D341Med (cell line): ENCODE measurements at regions not wholly inside any gene's neighbourhood (a gene's known extent, or its start where the extent isn't known, plus 50 kb on each side); places are given as distances from the start of the nearest gene placed in this dataset.

Source experiments
- DNase-seq: peaks from one replicate; pipeline ENCODE4 v3.0.0; 2012; ENCODE audit warnings: low spot score

DNA sequence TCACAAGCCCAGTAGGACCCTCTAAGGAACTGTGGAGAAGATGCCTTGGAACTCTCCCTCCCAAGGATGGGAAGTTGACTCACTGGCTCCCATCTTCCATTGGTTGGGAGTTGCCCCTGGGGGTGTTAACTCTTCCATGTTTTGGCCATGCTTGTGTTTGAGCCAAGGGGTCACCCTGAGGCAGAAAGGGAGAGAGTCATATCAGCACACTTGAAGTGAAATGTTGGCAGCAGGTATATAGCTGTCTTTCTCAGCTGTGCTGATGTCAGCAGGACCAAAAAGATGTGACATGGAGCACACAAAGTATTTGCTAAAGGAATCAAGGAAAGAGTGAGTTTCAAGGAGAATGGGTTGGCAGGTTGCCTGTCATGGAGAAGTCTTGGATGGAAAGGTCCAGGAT is 359.4 kb downstream of the RPS24 start:
- DNase-seq: no peak

DNA sequence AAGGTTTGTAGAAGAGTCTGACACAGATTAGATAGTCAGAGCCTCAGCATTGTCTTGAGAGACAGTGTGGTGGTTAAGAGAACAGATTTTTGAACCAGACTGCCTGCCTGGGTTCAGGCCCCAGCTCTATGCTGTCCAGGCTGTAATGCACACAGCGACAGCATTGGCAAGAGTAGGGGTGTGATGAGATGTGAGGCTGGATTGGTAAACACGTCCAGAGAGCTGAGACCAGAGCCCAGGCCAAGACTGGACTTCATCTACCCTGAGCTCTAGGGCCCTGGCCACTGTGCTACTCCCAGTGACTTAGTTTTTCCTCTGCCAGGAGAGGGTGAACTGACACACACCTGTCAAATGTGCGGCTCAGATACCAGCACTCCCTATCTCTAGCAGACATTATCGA is 360.4 kb downstream of the RPS24 start:
- DNase-seq: no peak

DNA sequence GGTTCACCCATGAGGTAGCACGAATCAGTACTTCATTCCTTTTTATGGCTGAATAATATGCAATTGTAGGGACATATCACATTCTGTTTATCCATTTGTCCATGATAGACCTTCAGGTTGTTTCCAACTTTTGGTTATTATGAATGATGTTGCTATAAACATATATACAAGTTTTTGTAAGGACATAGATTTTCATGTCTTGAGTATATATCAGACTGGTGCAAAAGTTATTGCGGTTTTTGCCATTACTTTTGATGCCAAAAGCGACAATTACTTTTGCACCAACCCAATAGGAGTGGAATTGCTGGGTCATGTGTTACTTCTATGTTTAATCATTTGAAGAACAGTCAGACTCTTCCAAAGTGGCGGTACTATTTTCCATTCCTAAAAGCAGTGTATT is 361.5 kb downstream of the RPS24 start:
- DNase-seq: no peak

DNA sequence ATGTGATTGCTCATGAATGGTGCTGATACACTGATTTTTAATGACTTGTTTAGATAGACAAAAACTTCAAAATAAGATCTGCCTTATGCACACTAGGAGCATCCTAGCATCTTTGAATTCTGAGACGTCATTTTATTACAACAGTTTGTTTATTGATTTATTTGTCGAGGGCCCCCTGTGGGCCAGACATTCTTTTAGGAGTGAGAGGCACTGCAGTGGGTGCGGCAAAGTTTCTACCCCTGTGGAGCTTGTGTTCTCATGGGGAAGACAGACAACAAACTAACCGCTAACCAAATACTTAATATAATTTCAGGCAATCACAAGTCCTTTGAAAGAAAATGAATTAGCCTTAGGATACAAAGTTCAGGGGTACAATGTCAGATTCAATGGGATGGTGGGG is 363.1 kb downstream of the RPS24 start:
- DNase-seq: no peak

DNA sequence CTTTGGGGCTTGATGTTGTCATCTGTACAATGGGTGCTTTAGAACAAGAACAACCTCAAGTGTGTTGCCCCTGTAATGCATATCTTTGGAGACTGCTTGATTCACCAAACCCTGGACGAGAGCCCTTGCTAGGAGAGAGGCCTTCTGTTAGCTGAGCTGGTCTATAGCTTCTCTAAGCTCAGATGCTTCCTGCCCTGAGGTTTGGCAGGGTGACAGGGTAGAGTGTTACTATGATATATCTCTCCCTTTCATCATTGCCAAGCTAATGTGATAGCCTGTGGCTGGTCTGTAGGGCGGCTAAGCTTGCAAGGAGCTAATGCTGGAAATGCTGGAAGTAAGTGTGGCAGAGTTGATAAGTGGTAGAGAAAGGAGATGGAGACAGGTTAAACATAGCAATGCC is 364.1 kb downstream of the RPS24 start:
- DNase-seq: no peak

DNA sequence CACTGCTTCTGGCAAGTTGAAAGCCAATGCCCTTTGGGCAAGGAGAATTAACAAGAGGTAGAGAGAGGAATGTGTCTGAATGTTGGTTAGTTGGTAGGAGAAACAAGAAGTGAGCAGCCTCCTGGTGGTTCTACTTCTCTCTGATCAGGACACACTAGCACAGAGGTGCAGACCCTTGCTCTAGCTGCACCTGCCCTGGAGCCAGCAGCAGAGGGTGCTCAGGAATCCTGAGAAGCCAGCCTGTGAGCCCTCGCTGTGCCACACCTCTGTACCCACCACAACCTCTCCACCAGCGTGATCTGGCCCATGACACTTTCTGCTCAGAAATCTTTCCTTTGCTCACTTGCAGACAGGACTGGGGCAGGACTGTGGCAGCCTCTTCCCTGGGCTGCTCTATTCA is 364.7 kb downstream of the RPS24 start:
- no peak for DNase-seq

GRCh38 chr10:78401624-78402367 is 368.1 kb downstream of the RPS24 start:
- no peak for DNase-seq

GRCh38 chr10:78402591-78402990 is 368.9 kb downstream of the RPS24 start:
- no peak for DNase-seq

GRCh38 chr10:78403781-78404180 is 370.1 kb downstream of the RPS24 start:
- DNase-seq: no peak

GRCh38 chr10:78404296-78404695 is 370.6 kb downstream of the RPS24 start:
- DNase-seq: no peak

- no peak for DNase-seq
These were observed 371.6 kb downstream of the RPS24 start for GRCh38 chr10:78405231-78405630.

DNA sequence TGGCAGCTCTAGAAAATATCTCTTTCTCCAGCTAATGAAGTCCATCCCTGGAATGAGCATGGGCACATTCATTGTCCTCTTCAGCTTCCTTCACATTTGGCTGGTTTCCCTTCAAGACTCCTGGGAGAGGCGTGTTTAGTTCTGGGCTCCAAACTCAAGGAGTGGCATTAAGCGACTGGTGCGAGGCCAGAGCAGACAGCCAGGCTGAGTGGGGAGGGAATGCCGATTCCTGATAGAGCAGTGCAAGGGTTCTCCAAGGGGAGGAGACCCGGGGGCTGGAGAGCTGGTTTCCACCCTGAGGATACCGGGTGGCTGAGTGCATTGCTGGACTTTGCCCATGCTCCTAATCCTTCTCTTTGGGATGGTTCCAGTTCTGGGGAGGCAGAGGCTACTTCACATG is 372.1 kb downstream of the RPS24 start:
- no peak for DNase-seq

- DNase-seq: no peak
These were observed 373.0 kb downstream of the RPS24 start for GRCh38 chr10:78406648-78407008.

DNA sequence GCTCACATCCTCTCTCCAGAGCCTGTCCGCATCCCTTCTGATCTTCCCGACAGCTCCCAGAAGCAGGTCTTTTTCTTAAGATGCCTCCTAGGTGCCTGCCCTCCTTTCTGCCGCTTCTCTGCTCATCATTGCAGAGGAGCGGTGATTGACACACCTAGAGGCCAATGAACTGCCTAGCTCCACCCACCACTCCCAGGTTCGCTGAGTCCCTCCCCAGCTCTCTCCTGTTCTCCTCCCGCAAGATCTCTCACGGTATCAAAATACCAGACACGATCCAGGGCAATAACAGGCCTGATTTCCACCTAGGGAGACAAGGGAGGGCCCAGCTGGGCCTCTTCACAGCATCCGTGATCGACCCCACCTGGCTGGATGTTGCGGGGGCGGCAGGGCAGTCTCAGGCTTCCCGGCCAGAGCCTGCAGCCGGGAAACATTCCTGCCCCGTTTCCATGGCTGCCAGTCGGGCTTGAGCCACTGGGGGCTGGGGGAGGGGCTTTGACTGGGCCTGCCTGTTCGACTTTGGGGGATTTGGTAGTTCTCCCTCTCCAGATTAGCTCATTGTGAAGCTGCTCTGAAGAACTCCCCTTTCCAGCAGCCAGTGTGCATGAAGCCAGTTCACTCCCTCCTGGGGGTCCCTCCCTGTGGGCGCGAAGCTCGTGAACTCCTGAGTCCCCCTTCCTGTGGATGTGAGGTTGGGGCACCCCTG is 373.5 kb downstream of the RPS24 start:
- peak; percentile 55 for DNase-seq

DNA sequence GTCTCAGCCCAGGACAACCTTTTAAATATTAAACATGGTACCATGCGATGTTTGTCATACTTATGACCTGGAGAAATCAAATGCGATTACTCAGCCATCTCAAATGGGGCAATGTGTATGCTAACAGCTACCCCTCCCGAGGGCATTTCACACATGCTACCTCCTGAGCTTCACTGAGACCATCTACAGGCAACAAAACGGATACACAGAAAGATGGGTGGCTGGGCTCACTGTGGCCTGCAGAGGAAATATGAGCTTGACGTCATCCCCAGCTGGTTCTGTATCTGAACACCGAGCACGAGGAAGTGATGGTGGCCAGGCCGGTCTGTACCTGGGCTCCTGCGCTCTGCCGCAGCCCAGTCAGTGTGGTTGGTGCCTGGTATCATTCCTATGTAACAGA is 374.3 kb downstream of the RPS24 start:
- DNase-seq: no peak

- DNase-seq: no peak
These were observed 375.2 kb downstream of the RPS24 start for GRCh38 chr10:78408671-78409472.

DNA sequence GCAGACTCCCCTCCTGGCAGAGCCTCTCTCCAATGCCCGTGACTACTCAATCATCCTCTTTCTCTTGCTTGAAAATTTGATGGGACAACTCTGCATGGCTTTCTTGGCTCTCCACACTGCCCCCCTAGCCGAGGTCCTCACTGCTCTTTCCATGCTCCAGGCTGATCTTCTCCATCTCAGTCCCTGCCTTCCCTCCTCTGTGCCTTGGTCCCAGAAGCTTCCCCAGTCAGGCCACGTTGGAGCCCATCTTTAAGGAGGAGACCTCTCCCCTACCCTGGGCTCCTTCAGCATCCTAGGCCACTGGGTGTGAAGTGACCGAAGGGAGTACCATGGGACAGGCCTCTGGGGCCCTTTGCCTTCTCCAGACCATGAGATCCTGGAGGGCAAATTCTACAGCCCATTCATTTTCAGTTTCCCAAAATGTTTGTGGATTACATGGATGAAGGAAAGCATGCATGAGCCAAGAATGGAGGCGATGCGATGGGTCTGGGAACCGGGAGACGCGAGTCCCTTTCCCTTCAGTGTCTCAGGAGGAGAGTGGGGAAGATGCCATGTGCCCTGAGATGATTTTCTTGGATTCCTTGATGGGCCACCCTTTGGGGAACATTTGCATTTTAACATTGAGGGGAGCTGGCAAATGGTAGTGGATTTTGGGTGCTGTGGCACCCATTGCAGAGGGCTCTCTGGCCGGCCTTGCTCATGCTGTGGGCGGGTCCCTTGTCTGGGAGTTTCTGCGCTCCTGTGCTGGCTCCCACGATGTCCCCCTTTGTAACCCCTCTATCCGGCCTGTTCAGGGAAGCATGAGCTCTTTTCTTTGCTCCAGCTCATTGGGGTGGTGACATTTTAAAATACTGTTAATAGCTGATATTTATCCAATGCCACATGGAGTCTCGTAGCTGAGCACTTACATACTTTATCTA is 376.6 kb downstream of the RPS24 start:
- no peak for DNase-seq

DNA sequence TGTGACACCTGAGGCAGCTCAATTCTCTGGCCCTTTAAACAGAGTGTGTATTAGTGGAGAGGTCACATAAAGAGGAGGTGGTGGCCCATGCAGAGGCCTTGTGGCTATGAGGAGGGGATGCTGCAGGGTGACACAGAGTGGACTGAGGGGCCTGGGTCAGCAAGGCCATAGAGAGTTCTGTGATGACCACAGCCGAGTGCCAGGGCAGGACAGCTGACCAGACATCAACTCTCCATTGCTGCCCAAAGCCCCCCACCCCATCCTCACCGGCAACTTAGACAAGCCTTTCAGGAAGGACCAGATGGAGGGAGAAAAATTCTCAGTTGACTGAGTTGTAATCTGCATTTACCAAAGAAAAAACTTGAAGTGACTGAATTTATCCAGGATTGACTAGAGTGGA is 378.1 kb downstream of the RPS24 start:
- DNase-seq: no peak

DNA sequence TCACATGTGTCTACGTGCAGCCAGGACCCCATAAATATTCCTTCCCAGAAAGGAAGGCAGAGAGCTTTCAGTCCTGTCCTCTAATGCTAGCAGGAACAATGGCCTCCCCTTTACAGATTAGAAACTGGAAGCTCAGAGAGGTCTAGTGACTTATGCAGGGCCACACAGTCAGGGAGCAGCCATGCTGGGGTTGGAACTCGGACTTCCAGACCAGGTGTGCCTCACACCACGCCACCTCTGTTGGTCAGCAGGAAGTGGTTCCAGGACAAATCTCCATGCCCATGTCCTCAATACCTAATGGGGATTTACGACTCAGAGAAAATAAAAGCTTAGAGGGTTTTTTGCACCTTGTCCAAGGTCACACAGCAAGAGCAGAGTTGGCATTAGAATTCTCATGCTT is 378.9 kb downstream of the RPS24 start:
- no peak for DNase-seq

DNA sequence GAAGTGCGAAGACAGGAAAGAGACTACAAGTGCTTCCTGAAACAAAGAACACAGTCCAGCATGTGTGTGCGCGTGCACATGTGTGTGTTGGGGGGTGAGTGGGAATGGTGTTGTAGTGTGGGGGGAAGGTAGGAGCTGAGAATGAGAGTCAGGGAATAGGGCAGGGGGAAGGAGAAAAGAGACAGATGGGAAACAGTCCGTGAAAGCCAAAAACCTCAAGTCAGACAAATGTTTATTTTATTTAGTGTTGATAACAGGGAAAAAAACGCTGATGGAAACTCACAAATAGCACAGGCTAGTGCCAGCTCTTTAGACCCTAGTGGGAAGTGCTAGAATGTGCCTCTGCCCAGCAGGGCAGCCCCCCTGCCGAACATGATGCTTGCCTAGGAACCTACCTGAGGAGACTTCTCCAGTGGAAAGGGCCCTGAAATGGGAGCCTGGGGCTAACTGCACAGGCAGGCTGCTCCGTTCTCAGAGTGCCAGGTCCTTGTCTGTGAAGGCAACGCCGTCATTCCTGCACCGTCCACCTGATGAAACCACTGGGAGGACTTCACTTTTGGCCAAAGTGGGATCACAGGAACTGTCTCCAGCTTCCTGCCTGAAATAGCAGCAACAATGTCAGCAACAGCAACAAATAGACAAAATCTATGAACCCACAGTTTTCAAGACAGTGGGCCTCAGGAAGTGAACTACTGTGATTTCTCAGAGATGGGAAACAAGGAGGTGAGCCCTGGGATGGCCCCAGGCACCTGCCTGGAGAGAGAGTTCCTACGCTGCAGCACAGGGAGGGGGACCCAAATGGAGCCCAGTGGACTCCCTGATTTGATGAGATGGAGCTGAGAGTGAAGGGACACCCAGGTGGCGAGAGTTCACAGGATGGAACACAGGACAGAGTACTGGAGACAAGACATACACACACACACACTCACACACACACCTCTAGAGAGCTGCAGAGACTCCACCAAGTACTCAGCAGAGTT is 379.7 kb downstream of the RPS24 start:
- DNase-seq: no peak

DNA sequence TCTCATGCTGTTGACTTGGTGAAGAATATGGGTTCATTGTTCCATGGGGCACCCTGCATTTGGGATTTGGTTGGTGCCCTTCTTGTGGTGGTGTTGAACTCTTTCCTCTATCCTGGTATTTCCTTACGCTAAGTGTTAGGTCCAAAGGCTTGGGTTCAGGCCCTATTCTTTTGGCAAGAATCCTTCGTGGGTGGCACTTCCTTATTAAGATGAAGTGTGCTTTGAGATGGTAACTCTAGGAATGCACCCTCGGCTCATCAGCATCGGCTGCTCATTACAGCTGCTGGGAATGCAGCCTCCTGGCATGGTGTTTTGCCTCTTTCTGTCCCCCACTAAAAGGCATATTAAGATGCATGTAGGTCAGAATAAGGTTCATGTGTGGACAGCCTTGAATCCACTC is 380.7 kb downstream of the RPS24 start:
- DNase-seq: no peak
